Activated CD4-positive, alpha-beta T cell treated with anti-CD3 and anti-CD28 coated beads, Interleukin-2, Interleukin-6, amounts not matched to agents 100 ng/mL and 50 ng/mL, durations not matched to agents 16 hours and 8 hours (primary cell): ENCODE measurements at regions not wholly inside any gene's neighbourhood (a gene's known extent, or its start where the extent isn't known, plus 50 kb on each side); places are given as distances from the start of the nearest gene placed in this dataset.
"Not testable (repeated sequence)": the region's sequence is repeated elsewhere in the genome, so short reads cannot be mapped to it uniquely, and the experiment has no call there.

ENCODE experiments used
- DNase-seq: peaks from one replicate; pipeline ENCODE4 v3.0.0-alpha.2; 2020

GRCh38 chr17:51389875-51390274, 129.5 kb downstream of the UTP18 start:
- DNase-seq, result no peak

GRCh38 chr17:51391982-51392654, 131.8 kb downstream of the UTP18 start:
- no peak for DNase-seq

GRCh38 chr17:51395621-51396020, 135.3 kb downstream of the UTP18 start:
- no peak for DNase-seq

- no peak for DNase-seq
Observed at GRCh38 chr17:51397361-51398127, 137.2 kb downstream of the UTP18 start.

GRCh38 chr17:51398128-51398525, 137.8 kb downstream of the UTP18 start:
- no peak for DNase-seq

- DNase-seq, result no peak
Observed at GRCh38 chr17:51398687-51399086, 138.3 kb downstream of the UTP18 start.

GRCh38 chr17:51401279-51401678, 140.9 kb downstream of the UTP18 start:
- DNase-seq, result no peak

- no peak for DNase-seq
Observed at GRCh38 chr17:51402899-51403298, 142.6 kb downstream of the UTP18 start.

- no peak for DNase-seq
Observed at GRCh38 chr17:51407576-51407975, 147.2 kb downstream of the UTP18 start.

GRCh38 chr17:51419476-51419875, 159.1 kb downstream of the UTP18 start:
- DNase-seq, result no peak

GRCh38 chr17:51421525-51421924, 161.2 kb downstream of the UTP18 start:
- no peak for DNase-seq

- no peak for DNase-seq
Observed at GRCh38 chr17:51422634-51423033, 162.3 kb downstream of the UTP18 start.

GRCh38 chr17:51423421-51424160, 163.2 kb downstream of the UTP18 start:
- no peak for DNase-seq

- no peak for DNase-seq
Observed at GRCh38 chr17:51425773-51426172, 165.4 kb downstream of the UTP18 start.

- DNase-seq, result peak; percentile 18
Observed at GRCh38 chr17:51427323-51427811, 167.0 kb downstream of the UTP18 start.

GRCh38 chr17:51427856-51428255, 167.5 kb downstream of the UTP18 start:
- DNase-seq, result peak; percentile 81

- peak; percentile 39 for DNase-seq
Observed at GRCh38 chr17:51428668-51429495, 168.5 kb downstream of the UTP18 start.

GRCh38 chr17:51429938-51430337, 169.6 kb downstream of the UTP18 start:
- not testable (repeated sequence) for DNase-seq

- DNase-seq, result no peak
Observed at GRCh38 chr17:51430591-51430990, 170.2 kb downstream of the UTP18 start.

GRCh38 chr17:51434434-51435170, 174.3 kb downstream of the UTP18 start:
- DNase-seq, result peak; percentile 24

GRCh38 chr17:51435171-51435552, 174.8 kb downstream of the UTP18 start:
- peak; percentile 61 for DNase-seq

- peak; percentile 67 for DNase-seq
Observed at GRCh38 chr17:51435641-51436091, 175.3 kb downstream of the UTP18 start.
